IMR-90 (cell line): ENCODE measurements at regions not wholly inside any gene's neighbourhood (a gene's known extent, or its start where the extent isn't known, plus 50 kb on each side); places are given as distances from the start of the nearest gene placed in this dataset.

Experiments
- ATAC-seq: fragments of 200-7000 bp; cut with Tn5 transposase; 2 replicates; pipeline ENCODE4 v1.9.1; 2020; ENCODE audit warnings: low read depth, mild to moderate bottlenecking, moderate library complexity
- BruUV-seq: library from RNA; stranded (reverse); fragments of 400-500 nt; replicated peaks from 2 replicates; lab custom pipeline; 2021; lab: Mats Ljungman, UMichigan
- CTCF ChIA-PET: fragments of 300-600 bp; formaldehyde crosslinking; extraction: SDS; loops from one replicate; lab custom pipeline; 2021; ENCODE audit warnings: antibody characterized with exemption; lab: Yijun Ruan, JAX
- POLR2A ChIA-PET: fragments of 300-600 bp; sonication (Branson Sonifier 250); formaldehyde crosslinking; loops from one replicate; lab custom pipeline; 2022; ENCODE audit warnings: antibody characterized with exemption; ENCODE audit not compliant: unreplicated experiment; lab: Charles Lee
- DNase-seq: peaks from one replicate; pipeline ENCODE4 v3.0.0; 2013
- H2AFZ ChIP-seq: replicated peaks from 2 replicates; pipeline ENCODE3; 2013; ENCODE audit warnings: low read length, mild to moderate bottlenecking; ENCODE audit not compliant: poor library complexity
- H2AK5ac ChIP-seq: 2 replicates; pipeline ENCODE4 v1.6.1; 2013; ENCODE audit warnings: low read depth, low read length, inconsistent platforms
- H2AK9ac ChIP-seq: replicated peaks from 2 replicates; pipeline ENCODE3; 2013; ENCODE audit warnings: mild to moderate bottlenecking, low read depth, low read length, moderate library complexity; ENCODE audit not compliant: poor library complexity
- H2BK120ac ChIP-seq: 2 replicates; pipeline ENCODE4 v1.6.1; 2013; ENCODE audit warnings: low read depth, low read length, inconsistent platforms
- H2BK15ac ChIP-seq: 3 replicates; pipeline ENCODE4 v1.6.1; 2013; ENCODE audit warnings: low read depth, low read length, inconsistent platforms
- H2BK20ac ChIP-seq: 2 replicates; pipeline ENCODE4 v1.6.1; 2013; ENCODE audit warnings: low read depth, mild to moderate bottlenecking, inconsistent platforms, low read length, moderate library complexity
- H2BK5ac ChIP-seq: 2 replicates; pipeline ENCODE4 v1.6.1; 2013; ENCODE audit warnings: mild to moderate bottlenecking, low read depth, low read length, inconsistent platforms; ENCODE audit not compliant: poor library complexity, severe bottlenecking
- H3K14ac ChIP-seq: replicated peaks from 2 replicates; pipeline ENCODE4 v1.6.1; 2013; ENCODE audit warnings: low read depth, low read length, inconsistent platforms
- H3K18ac ChIP-seq: 2 replicates; pipeline ENCODE4 v1.6.1; 2013; ENCODE audit warnings: low read depth, low read length, control low read depth
- H3K23ac ChIP-seq: 2 replicates; pipeline ENCODE4 v1.6.1; 2013; ENCODE audit warnings: low read depth, low read length, inconsistent platforms
- H3K27ac ChIP-seq: 2 replicates; pipeline ENCODE4 v1.5.1; 2013; ENCODE audit warnings: mild to moderate bottlenecking, control low read depth, low read length; ENCODE audit not compliant: insufficient read depth
- H3K27me3 ChIP-seq: 2 replicates; pipeline ENCODE4 v1.6.1; 2013; ENCODE audit warnings: low read length; ENCODE audit not compliant: control insufficient read depth, insufficient read depth
- H3K36me3 ChIP-seq: 2 replicates; pipeline ENCODE4 v1.6.1; 2013; ENCODE audit warnings: low read length, mixed read lengths; ENCODE audit not compliant: control insufficient read depth, insufficient read depth
- H3K4ac ChIP-seq: 2 replicates; pipeline ENCODE4 v1.6.1; 2013; ENCODE audit warnings: low read depth, low read length, inconsistent platforms
- H3K4me1 ChIP-seq: 2 replicates; pipeline ENCODE4 v1.6.1; 2013; ENCODE audit warnings: low read length, mixed read lengths; ENCODE audit not compliant: control insufficient read depth, insufficient read depth
- H3K4me2 ChIP-seq: 2 replicates; pipeline ENCODE4 v1.6.1; 2013; ENCODE audit warnings: low read depth, mild to moderate bottlenecking, control low read depth, low read length, moderate library complexity
- H3K4me3 ChIP-seq: 2 replicates; pipeline ENCODE4 v1.5.1; 2013; ENCODE audit warnings: low read depth, mild to moderate bottlenecking, control low read depth, low read length, moderate library complexity; ENCODE audit not compliant: insufficient read depth
- H3K56ac ChIP-seq: 2 replicates; pipeline ENCODE4 v1.6.1; 2013; ENCODE audit warnings: low read length, inconsistent platforms; ENCODE audit not compliant: insufficient read depth; ENCODE audit errors: extremely low read depth
- H3K79me1 ChIP-seq, 2 experiments: 2 replicates each; pipeline ENCODE4 v1.6.1; 2013; ENCODE audit warnings: low read length in 2 of 2, inconsistent platforms in 1 of 2, low read depth in 1 of 2
- H3K9ac ChIP-seq: 2 replicates; pipeline ENCODE4 v1.6.1; 2013; ENCODE audit warnings: low read depth, low read length, control low read depth
- H3K9me1 ChIP-seq: 2 replicates; pipeline ENCODE4 v1.6.1; 2013; ENCODE audit warnings: low read length, inconsistent platforms; ENCODE audit not compliant: insufficient read depth
- H3K9me3 ChIP-seq: 2 replicates; pipeline ENCODE4 v1.6.1; 2013; ENCODE audit warnings: low read length; ENCODE audit not compliant: control insufficient read depth, insufficient read depth
- H4K20me1 ChIP-seq: 2 replicates; pipeline ENCODE4 v1.6.1; 2013; ENCODE audit warnings: low read length, inconsistent platforms; ENCODE audit not compliant: insufficient read depth
- H4K5ac ChIP-seq: 2 replicates; pipeline ENCODE4 v1.6.1; 2013; ENCODE audit warnings: mild to moderate bottlenecking, low read depth, low read length, control low read depth
- H4K8ac ChIP-seq, 2 experiments: 2 replicates each; pipeline ENCODE4 v1.6.1; 2013; ENCODE audit warnings: low read depth in 2 of 2, low read length in 2 of 2, control low read depth in 1 of 2, inconsistent platforms in 1 of 2
- H4K91ac ChIP-seq: 2 replicates; pipeline ENCODE4 v1.6.1; 2013; ENCODE audit warnings: low read depth, low read length, inconsistent platforms; ENCODE audit not compliant: insufficient read depth
- BHLHE40 ChIP-seq: fragments of 150-350 bp; IDR thresholded peaks from 2 replicates; pipeline ENCODE4 v1.6.1; 2016; ENCODE audit warnings: mild to moderate bottlenecking, low read depth, low read length
- CEBPB ChIP-seq: IDR thresholded peaks from 2 replicates; pipeline ENCODE4 v1.6.1; 2012; ENCODE audit warnings: low read depth, low read length, improper control_type of control experiment
- CHD1 ChIP-seq: IDR thresholded peaks from 2 replicates; pipeline ENCODE4 v1.6.1; 2012; ENCODE audit warnings: low read depth, low read length, improper control_type of control experiment
- ELK1 ChIP-seq: fragments of 150-350 bp; IDR thresholded peaks from 2 replicates; pipeline ENCODE4 v1.6.1; 2016; ENCODE audit warnings: low read depth, mild to moderate bottlenecking, low read length, moderate library complexity, borderline replicate concordance
- FOS ChIP-seq: fragments of 150-350 bp; IDR thresholded peaks from 2 replicates; pipeline ENCODE4 v1.6.1; 2016; ENCODE audit warnings: low read depth, low read length
- MAFK ChIP-seq: IDR thresholded peaks from 2 replicates; pipeline ENCODE4 v1.6.1; 2012; ENCODE audit warnings: low read depth, low read length, improper control_type of control experiment
- MAZ ChIP-seq: IDR thresholded peaks from 2 replicates; pipeline ENCODE4 v1.6.1; 2012; ENCODE audit warnings: low read depth, mild to moderate bottlenecking, low read length, improper control_type of control experiment, moderate library complexity, borderline replicate concordance
- MXI1 ChIP-seq: IDR thresholded peaks from 2 replicates; pipeline ENCODE4 v1.6.1; 2012; ENCODE audit warnings: low read depth, mild to moderate bottlenecking, low read length, moderate library complexity, borderline replicate concordance
- NFE2L2 ChIP-seq: fragments of 150-350 bp; IDR thresholded peaks from 2 replicates; pipeline ENCODE4 v1.6.1; 2016; ENCODE audit warnings: low read depth, mild to moderate bottlenecking, low read length
- POLR2A ChIP-seq: IDR thresholded peaks from 2 replicates; pipeline ENCODE4 v1.6.1; 2012; ENCODE audit warnings: mild to moderate bottlenecking, low read depth, low read length
- RAD21 ChIP-seq: IDR thresholded peaks from 2 replicates; pipeline ENCODE4 v1.6.1; 2012; ENCODE audit warnings: low read length, improper control_type of control experiment
- RCOR1 ChIP-seq: IDR thresholded peaks from 2 replicates; pipeline ENCODE4 v1.6.1; 2012; ENCODE audit warnings: mild to moderate bottlenecking, low read length, improper control_type of control experiment; ENCODE audit not compliant: insufficient replicate concordance
- RFX5 ChIP-seq: IDR thresholded peaks from 2 replicates; pipeline ENCODE4 v1.8.0; 2012; ENCODE audit warnings: low read depth, mild to moderate bottlenecking, low read length, moderate library complexity
- SMC3 ChIP-seq: fragments of 150-350 bp; IDR thresholded peaks from 2 replicates; pipeline ENCODE4 v1.6.1; 2016; ENCODE audit warnings: low read depth, mild to moderate bottlenecking, antibody characterized with exemption, low read length, moderate library complexity
- WGBS, 2 experiments: methylation state at CpG; one replicate each; pipeline versions ENCODE4 v1.1.5 to v1.1.7; 2013; ENCODE audit warnings: missing lambda C conversion rate in 2 of 2; ENCODE audit not compliant: insufficient read length in 1 of 2; ENCODE audit errors: extremely low coverage in 2 of 2; 5-methylcytosine and 5-hydroxymethylcytosine counted together
- dilution Hi-C: fragments of 300-500 bp; cut with HindIII; formaldehyde crosslinking; loops from one replicate; pipeline ENCODE4 v1.14.3; 2018; ENCODE audit warnings: low sequenced_read_pairs; ENCODE audit not compliant: unreplicated experiment
- in situ Hi-C: fragments of 300-500 bp; cut with MboI; formaldehyde crosslinking; loops from 3 replicates; pipeline ENCODE4 v1.14.3; 2019; ENCODE audit warnings: low sequenced_read_pairs, inconsistent platforms, mixed read lengths
- intact Hi-C: fragments of 100-400 bp; cut with micrococcal nuclease; formaldehyde crosslinking; loops from 2 replicates; pipeline ENCODE4 v1.10.0; 2022
- TF ChIP-seq, protein P1 (sequence below): fragments of 150-350 bp; IDR thresholded peaks from 2 replicates; pipeline ENCODE4 v1.6.1; 2017; ENCODE audit warnings: mild to moderate bottlenecking, antibody characterized with exemption, low read length, low read depth
- TF ChIP-seq, protein P2 (sequence below): conservative IDR thresholded peaks from 2 replicates; pipeline ENCODE4 v1.5.1; 2012; ENCODE audit warnings: mild to moderate bottlenecking, low read depth, low read length, improper control_type of control experiment

GRCh38 chr7:53245721-53246120 lies 210.3 kb downstream of the POM121L12 start:
- H3K4ac ChIP-seq, result no peak overlapping the region
- H4K8ac ChIP-seq, result no peak overlapping the region
- H3K36me3 ChIP-seq, result no peaks in the 10 kb centered on the region
- H3K9me3 ChIP-seq, result peaks cover 5% of the 10 kb centered on the region
- H4K5ac ChIP-seq, result no peak overlapping the region
- intact Hi-C loops, result no loop called here
- no peak overlapping the region for H2AFZ ChIP-seq
- dilution Hi-C loops, result no loop called here
- H4K20me1 ChIP-seq, result no peaks in the 10 kb centered on the region
- H3K14ac ChIP-seq, result no peak overlapping the region
- no peak overlapping the region for H3K23ac ChIP-seq
- in situ Hi-C loops, result no loop called here
- H3K9me1 ChIP-seq, result no peaks in the 10 kb centered on the region
- H2BK120ac ChIP-seq, result no peak overlapping the region
- no peak overlapping the region for H3K9ac ChIP-seq
- no peaks in the 10 kb centered on the region for H3K4me1 ChIP-seq
- ChIA-PET CTCF (no interaction called here), POLR2A (no interaction called here)
- BruUV-seq, result no TSS peak
- H3K27me3 ChIP-seq, result no peaks in the 10 kb centered on the region
- DNase-seq, result no peak
- H2BK20ac ChIP-seq, result no peak overlapping the region
- H3K18ac ChIP-seq, result no peak overlapping the region
- H3K4me3 ChIP-seq, result no peak overlapping the region
- H3K56ac ChIP-seq, result no peak overlapping the region
- no peak overlapping the region for H2BK5ac ChIP-seq
- H3K79me1 ChIP-seq, result no peaks in the 10 kb centered on the region
- no peak overlapping the region for H3K4me2 ChIP-seq
- 20% methylated on average over 1 of the region's 4 CpGs; no CpG with 5 or more reads in 1 of the 2 experiments for WGBS, 2 experiments
- no peak overlapping the region for H2AK5ac ChIP-seq
- no peak overlapping the region for H2BK15ac ChIP-seq
- no peak for ATAC-seq
- TF ChIP-seq MAFK, result no peak
- TF ChIP-seq, protein P1, sequence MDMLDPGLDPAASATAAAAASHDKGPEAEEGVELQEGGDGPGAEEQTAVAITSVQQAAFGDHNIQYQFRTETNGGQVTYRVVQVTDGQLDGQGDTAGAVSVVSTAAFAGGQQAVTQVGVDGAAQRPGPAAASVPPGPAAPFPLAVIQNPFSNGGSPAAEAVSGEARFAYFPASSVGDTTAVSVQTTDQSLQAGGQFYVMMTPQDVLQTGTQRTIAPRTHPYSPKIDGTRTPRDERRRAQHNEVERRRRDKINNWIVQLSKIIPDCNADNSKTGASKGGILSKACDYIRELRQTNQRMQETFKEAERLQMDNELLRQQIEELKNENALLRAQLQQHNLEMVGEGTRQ, result no peak
- no peak for TF ChIP-seq CHD1
- TF ChIP-seq CEBPB, result no peak
- TF ChIP-seq RFX5, result no peak
- TF ChIP-seq NFE2L2, result no peak
- no peak for TF ChIP-seq RAD21
- TF ChIP-seq MXI1, result no peak
- TF ChIP-seq MAZ, result no peak
- no peak for TF ChIP-seq RCOR1
- no peak for TF ChIP-seq FOS
- TF ChIP-seq BHLHE40, result no peak
- TF ChIP-seq ELK1, result no peak
- no peak for TF ChIP-seq POLR2A
- TF ChIP-seq SMC3, result no peak
- TF ChIP-seq, protein P2, sequence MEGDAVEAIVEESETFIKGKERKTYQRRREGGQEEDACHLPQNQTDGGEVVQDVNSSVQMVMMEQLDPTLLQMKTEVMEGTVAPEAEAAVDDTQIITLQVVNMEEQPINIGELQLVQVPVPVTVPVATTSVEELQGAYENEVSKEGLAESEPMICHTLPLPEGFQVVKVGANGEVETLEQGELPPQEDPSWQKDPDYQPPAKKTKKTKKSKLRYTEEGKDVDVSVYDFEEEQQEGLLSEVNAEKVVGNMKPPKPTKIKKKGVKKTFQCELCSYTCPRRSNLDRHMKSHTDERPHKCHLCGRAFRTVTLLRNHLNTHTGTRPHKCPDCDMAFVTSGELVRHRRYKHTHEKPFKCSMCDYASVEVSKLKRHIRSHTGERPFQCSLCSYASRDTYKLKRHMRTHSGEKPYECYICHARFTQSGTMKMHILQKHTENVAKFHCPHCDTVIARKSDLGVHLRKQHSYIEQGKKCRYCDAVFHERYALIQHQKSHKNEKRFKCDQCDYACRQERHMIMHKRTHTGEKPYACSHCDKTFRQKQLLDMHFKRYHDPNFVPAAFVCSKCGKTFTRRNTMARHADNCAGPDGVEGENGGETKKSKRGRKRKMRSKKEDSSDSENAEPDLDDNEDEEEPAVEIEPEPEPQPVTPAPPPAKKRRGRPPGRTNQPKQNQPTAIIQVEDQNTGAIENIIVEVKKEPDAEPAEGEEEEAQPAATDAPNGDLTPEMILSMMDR, result no peak
- H2AK9ac ChIP-seq, result no peak overlapping the region
- no peak overlapping the region for H4K91ac ChIP-seq
- H3K27ac ChIP-seq, result no peak overlapping the region
